HepG2 (cell line): ENCODE measurements at regions not wholly inside any gene's neighbourhood (a gene's known extent, or its start where the extent isn't known, plus 50 kb on each side); places are given as distances from the start of the nearest gene placed in this dataset.

Experiments
- CHD2 ChIP-seq: IDR thresholded peaks from 2 replicates; pipeline ENCODE4 v1.6.1; 2011; ENCODE audit warnings: low read depth, low read length, improper control_type of control experiment
- FOXK1 ChIP-seq: sonication (generic); formaldehyde crosslinking; IDR thresholded peaks from 2 replicates; pipeline ENCODE4 v1.4.0; 2020; ENCODE audit warnings: low read depth, missing genetic modification reagents, borderline replicate concordance
- MAFF ChIP-seq: IDR thresholded peaks from 2 replicates; pipeline ENCODE4 v1.6.1; 2011; ENCODE audit warnings: low read depth, low read length, improper control_type of control experiment

GRCh38 chr18:39208729-39209128 lies 1643.1 kb upstream of the CELF4 start:
- TF ChIP-seq CHD2 (no peak), FOXK1 (CRISPR knock-in tag) (no peak), MAFF (no peak)
